HG02763 (cell line): ENCODE measurements at regions not wholly inside any gene's neighbourhood (a gene's known extent, or its start where the extent isn't known, plus 50 kb on each side); places are given as distances from the start of the nearest gene placed in this dataset.

ENCODE experiments used
- ATAC-seq: cut with Tn5 transposase; IDR thresholded peaks from one replicate; pipeline ENCODE4 v1.9.1; 2021; ENCODE audit warnings: mild to moderate bottlenecking, moderate library complexity; ENCODE audit not compliant: unreplicated experiment

DNA sequence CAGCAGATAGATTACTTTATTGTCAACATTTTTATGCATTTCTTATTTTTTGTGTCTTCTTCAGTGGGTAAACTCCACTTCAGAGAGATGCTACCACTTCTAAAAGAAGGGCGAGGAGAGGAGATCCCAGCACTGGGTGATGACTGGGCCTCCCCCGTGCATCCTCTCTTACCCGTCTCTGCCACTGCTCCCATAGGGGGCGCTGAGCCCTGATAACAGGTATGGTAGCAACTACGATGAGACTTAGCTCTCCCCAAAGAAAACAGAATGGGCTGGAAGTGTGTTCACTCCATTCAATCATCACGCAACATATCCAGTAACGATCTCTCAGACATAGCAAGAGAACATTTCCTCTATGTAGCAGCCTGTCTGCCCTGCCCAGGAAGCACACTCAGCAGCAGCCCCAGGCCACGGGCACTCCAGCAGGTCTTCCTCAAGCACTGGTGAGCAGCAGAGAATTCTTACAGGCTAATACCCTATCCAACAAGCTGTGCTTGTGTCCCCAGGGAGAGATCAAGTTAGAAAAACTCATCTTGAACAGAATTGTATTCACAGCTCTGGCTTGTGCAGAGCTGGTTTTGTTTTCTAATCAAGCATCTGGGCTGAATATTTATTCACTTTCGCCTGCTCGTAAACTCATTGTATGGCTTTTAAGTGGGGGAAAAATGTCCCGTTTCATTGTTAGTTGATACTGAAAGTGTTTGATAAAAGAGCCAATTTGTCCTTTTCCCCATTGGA is 533.1 kb upstream of the CDH4 start:
- ATAC-seq = no peak

DNA sequence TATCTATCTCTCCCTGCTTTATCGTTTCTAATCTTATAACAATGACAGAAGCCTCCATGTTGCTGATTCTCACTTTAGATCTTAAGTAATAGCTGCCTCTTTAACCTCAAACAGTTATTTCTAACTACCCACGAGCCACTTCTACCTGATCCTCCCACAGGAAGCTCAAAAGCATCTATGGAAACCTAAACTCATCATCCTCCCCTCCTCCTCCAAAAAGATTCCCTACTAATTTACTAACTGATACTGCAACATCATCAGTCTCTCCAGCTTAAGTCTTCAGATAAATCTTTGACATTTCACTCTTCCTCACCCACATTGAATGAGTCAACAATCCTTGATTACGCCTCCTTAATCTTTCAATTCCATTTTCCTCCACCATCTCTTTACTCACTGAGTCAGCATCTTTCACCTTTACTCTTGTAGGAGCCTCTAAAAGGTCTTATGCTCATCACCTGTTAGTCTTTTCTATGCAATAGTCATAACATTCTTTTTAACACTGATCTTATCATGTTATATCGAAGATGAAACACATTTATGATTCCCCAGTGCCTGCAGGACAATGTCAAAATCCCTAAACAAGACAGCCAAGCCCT is 526.7 kb upstream of the CDH4 start:
- ATAC-seq = no peak

DNA sequence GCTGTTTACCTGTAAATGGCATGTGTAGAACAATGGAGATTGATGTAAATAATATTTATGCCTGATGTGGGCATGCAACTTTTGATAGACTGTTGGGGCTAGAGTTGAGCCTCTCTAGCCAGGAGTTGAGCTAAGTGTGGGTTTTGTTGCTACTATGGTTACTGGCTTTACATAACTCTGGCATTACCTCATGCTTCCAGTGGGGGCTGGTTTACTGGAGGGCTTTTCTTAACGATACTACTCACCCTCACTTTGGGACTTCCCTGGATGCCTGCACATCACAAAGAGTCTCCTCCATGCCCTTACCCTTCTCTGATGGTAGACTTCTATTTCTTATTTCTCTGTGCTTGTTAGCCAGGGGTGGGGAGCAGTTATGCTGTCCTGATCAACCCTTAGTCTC is 524.6 kb upstream of the CDH4 start:
- no peak for ATAC-seq

DNA sequence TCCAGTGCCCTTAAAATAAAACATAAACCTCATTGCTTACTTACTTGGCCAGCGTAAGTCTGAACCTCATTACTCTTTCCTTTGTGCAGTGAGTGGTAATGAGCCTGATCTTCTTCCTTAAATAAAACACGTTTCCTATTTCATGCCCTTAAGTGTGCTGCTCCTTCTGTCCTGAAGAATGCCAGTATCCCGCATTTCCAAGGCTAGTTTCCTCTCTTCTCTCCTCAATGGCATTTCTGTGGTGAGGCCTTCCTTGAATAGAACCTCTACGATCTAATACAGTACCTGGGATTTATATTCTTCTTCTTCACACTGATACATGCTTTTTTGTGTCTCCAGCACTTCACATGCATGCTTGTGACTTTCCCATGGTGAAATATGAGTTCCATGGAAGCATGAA is 523.4 kb upstream of the CDH4 start:
- no peak for ATAC-seq

DNA sequence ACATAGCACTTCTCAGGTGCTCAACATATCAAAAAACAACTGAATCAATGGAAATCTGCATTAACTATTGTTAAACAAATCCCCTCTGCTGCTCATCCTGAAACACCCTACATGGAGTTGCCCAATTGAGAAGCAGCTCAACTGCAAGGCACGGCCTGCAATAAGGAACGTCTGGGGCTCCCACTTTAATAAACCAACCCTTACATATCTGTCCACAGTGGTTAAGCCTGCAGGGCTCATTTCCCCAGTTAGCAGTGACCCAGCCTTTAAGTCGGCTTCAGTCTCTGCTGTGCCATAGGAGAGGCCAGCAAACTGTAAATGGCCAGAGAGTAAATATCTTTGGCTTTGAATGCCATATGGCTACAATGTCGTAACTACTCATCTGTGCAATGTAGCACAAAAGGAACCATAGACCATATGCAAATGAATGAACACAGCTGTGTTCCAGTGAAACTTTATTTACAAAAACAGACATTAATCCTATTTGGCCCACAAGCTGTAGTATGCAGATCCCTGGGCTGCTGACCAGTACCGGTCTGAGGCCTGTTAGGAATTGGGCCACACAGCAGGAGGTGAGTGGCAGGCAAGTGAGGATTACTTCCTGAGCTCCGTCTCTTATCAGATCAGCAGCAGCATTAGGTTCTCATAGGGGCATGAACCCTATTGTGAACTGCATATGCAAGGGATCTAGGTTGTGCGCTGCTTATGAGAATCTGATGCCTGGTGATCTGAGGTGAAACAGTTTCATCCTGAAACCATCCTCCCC is 522.7 kb upstream of the CDH4 start:
- no peak for ATAC-seq

DNA sequence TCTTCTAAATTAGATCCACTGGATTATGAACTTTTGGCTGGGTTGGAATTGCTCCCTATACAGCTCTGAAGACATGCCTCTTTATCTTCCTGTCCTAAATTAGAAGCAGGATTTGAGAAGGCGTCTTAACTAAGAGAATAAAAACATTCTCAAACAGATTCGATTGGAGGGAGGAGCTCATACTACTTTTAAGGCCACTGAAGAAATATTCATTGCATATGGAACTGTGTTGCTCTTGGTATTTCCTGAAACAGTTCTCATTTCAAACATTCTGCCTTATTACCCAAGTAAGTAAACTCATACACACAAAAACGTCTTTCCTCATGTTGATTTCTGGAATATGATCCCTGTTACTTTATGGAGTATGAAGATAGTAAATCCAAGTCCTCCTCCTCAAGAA is 519.7 kb upstream of the CDH4 start:
- no peak for ATAC-seq

DNA sequence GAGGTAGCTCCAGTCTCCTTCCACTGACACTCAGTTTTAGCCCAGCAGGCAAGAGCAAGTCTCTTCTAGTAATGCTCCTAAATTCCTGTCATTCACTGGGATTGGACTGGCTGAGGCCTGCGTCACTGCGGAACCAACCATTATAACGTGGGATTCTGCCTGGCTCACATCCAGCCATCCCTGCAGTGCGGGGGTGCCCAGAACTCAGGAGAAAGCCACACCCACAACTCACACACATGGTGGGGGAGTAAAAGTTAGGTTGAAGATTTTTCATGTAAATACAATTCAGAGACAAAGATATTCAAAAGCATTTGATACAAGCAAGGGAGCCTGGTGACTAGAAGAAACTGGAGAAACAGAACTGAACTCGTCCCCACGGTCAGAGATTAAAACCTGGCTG is 504.0 kb upstream of the CDH4 start:
- no peak for ATAC-seq

DNA sequence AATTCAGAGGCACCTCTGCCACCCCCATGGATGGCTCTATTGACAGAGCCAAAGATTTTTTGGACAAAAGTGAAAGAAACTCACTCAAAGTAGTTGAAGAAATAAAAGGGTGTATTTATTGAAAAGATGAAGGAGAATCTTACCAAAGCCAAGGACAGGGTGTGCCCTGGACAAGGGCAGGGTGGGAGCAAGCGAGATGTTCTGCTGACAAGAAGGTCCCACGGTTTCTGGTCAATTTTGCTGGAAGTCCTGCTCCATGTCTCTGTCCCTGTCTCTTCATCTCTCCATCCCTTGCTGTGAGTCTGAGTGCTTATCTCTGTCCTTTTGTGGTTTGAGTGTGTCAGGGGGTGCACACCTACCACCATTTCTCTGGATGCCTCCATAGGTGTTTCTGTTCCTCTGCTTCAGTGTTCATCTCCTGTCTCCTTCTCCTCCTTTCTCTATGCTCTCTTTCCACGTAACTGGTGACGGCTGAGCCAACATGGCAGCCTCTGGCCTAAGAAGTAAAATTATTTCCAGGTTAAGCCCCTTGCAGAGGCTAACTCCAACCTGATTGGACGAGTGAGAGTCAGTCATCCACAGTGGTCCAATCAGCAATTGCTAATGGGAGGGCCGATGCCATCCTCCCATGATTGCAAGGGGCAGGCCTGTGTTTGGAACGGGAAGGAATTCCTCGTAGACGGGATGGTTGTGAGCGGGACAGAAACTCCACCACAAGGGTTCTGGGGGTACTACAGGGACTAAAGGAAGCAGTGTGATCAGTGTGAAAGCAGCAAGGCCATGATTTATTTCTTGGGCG is 502.1 kb upstream of the CDH4 start:
- no peak for ATAC-seq

DNA sequence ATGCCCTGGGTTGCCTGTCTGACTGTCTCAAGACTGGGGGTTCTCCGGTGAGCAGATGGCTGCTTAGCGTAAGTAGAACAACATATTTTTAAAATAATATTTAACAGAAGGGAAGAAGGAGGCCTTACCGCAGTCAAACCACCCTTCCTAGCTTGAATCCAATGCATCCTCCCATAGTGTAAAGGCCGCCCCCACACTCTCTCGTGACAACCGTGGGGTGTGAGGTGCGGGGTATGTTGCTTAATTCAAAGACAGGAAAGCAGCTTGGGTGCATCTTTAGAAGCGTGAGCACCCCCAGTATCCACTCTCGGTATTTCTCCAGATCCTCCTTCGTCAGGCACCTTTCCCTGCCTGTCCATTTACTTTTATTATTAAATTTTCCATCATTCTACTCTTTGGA is 501.2 kb upstream of the CDH4 start:
- ATAC-seq = no peak

DNA sequence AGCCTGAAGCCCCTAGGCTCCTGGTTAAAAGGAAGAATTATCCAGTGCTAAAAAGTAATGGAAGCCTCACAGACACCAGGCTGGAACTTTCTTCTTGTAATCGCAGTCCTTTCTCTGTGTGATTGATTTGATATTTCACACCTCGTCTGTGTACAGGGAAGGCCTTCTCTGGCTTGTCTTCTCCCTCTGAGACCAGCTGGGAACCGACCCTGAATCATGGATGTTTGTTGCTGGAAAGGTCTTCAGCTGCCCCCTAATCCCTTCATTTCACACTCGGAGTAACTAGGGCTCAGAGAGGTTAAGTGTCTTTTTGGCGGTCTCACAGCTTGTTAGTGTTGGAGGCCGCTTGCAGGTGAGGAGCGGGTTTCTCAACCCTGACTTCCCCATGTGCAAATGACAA is 500.2 kb upstream of the CDH4 start:
- ATAC-seq = no peak

DNA sequence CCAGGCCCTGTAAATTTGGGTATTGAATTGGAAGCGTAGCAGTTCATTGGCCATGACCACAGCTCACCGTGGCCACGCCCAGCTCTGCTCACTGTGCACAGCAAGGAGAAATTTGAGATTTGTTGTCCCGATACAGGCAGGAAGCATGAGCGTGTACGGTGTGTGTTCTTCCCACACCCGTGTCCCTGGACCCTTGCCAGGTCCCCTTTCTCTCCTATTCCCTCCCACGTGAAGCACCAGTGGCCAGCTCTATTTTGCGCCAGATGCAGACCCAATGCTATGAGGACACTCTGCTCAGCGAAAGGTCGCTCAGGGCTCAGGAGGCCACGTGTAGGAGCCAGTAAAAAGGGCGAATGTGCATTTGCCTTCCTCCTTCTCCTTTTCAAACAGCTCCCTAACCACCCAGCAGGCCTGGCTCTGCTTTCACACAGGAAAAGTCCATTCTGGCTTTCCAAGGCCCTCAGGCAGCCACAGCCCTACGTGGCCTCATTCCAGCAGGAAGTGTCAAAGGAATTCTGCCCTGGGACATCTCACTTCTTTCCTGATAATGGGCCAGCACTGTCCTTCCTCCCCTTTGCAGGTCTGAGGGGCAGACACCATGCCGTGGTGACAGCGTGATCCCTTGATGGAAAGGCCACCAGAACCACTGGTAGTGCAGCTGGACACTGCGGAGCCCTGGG is 499.2 kb upstream of the CDH4 start:
- ATAC-seq = no peak

DNA sequence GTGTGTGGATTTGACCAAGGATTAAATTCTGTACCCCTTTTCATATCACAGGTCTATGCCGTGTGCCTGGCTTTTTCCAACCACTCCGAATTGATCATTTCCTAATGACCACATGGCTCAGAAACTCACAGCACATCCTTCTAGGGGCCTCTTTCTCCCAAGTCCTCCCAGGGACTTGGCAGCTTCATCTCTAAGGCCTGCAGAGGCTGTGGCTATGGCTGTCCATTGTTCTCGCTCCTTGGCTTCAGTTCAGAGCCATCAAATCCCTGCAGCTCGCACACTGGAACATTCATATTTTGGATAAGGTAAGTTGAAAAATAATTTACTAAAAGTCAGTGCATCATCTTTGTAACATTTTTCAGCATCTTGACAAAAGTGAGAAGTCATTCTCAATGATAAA is 497.2 kb upstream of the CDH4 start:
- ATAC-seq = no peak

DNA sequence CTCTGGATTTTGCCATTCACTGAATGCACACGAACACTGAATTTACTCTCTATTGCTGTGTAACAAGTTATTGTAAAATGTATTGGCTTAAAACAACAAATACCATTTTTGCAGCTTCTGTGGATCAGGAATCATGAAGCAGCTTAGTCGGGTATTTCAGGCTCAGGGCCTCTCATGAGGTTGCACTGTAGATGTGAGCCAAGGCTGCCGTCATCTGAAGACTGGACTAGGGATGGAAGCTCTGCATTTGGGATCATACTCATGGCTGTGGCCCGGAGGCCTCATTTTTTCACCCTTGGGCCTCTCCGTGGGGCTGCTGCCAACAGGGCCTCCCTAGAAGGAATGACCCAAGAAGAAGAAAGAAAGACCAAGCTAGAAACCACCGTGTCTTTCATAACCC is 492.4 kb upstream of the CDH4 start:
- no peak for ATAC-seq

DNA sequence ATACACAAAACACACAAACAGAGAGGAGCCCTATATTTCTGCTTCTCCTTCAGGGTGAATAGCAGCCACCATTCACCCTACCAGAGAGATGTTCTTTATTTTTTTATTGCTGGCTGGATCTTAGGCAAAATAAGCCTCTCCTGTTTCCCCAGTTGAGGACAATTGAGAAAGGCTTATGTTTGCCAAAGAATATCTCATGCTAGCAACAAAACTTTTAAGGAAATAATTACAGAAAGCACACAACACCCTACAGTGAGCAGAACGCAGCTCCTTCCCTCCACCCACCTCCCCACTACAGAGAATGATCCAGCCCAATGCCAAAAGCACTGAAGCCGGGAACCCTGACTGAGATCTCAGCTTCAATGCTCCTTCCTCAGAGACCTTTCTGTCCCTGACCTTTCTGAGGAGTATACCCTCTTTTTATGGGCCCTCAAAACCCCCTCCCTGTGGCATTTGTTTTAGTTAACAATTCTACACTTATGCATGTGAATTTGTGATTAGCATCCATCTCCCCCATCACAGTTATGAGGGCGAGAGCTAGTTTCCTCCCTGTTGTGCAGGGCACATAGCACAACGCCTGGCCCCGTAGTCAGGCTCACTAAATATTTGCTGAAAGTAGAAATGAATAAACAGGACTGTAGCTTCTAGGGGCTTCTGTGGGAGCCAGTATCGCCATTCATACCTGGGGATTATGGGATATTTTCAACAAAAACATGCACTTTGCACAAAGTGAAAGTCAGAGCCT is 491.6 kb upstream of the CDH4 start:
- no peak for ATAC-seq

DNA sequence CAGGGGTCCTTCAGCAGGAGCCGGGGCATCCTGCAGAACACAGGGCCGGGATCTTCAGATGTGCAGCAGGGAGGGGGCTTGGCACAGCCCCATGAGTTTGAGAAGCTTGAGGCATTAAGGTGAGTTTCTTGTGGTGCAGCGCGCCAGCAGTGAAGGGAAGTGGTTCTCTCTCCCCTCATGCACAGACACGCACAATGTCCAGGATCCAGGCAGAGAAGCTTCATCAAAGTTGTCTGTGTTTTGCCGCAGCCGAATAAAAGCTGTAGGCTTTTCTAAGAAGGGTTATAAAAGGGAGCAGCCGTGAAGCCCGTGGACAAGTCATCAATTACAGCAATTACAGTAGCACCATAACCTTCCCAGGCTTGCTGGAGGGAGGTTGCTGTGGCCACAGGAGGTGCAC is 491.0 kb upstream of the CDH4 start:
- no peak for ATAC-seq

DNA sequence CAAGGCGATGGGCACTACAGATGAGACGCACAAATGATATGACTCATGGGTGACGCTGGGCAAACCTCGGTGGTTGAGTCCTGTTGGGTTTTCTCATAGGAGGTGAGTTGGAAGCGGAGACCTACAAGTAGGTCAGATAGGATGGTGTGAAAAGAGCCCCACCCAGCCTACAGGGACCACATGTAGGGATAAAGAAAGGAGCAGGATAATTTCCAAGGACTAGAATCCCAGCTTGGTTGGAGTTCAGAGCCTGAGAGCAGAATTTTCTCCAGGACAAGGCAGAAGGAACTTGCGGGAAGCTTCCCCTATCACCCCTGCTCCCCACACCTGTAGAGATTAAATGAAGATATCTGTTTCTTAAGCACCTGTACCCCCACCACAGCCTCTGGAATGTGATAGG is 489.7 kb upstream of the CDH4 start:
- ATAC-seq = no peak

DNA sequence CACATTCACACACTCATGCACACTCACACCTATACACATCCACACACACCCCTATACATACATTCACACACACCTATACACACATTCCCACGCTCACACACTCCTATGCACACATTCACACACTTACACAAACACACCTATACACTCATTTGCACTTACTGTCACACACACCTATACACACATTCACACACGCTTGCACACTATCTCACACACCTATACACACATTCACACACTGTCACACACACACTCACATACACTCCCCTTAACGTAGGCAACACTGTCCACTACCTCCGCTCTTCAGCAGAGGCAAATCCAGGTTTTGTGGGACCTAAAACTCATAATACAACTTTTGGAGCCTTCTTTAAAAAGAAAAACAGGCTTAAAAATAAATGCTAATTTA is 487.7 kb upstream of the CDH4 start:
- ATAC-seq = no peak

DNA sequence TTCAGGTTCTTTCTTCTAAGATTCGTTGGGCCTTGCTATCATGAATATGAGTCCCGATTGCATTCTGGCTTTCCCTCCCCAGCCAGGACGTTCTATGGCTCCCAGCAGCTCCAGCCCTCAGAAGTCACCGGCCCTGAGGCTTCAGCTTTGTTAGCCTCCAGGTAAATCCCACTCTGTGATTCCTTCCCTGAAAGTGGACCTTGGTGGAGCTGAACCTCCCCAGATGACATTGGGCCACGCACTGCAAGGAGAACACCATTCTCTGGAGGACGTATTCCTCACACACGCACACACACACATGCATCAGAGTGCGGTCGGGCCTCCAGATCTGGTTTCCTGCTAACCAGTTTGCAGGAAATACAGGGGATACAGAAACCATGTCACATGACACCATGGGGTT is 487.3 kb upstream of the CDH4 start:
- ATAC-seq = no peak

DNA sequence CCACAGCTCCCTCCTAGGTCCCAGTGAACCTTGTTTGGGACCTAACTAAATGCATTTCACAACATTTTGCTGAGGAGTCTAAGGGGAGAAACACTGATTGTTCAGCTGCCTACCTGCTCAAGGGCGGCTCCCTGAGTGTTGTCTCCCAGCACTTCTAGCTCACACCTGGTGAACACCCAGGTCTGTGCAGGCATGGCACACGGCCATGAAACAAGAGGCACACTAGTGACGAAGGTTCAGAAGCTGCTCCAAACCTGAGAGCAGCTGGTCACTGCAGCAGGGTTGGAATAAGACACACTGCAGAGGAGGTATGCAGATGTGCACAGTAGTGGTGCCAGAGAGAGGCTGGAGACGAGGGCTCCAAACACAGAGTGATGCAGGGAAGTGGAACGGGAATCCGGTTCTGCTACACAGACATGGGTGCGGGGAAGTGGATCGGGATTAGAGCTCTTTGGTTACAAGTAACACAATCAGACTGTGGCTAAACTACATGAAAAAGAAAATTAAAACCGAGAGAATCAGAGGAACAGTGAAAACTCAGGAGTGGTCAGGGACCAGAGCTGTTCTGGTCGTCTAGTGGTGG is 486.1 kb upstream of the CDH4 start:
- ATAC-seq = no peak

DNA sequence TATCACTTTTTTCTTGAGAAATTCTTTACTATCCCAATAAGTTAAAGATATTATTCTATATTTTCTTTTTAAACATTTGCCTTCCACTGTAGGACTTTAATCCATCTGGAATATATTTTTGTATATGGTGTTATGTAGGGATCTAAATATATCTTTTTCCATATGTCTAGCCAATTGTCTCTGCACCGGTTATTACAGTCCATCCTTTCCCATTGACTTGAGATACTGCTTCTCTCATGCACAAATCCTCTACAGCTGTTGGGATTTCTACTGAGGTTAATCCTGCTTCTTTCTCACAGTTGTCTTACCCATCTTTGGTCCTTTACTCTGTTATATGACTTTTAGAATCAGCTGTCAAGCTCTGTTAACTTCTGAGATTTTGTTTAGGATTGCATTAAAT is 483.8 kb upstream of the CDH4 start:
- ATAC-seq = no peak
